DND-41 (cell line): ENCODE measurements at regions not wholly inside any gene's neighbourhood (a gene's known extent, or its start where the extent isn't known, plus 50 kb on each side); places are given as distances from the start of the nearest gene placed in this dataset.
"Not testable (repeated sequence)": the region's sequence is repeated elsewhere in the genome, so short reads cannot be mapped to it uniquely, and the experiment has no call there.

Source experiments
- EZH2 ChIP-seq: IDR thresholded peaks from 3 replicates; pipeline ENCODE4 v1.6.1; 2012; ENCODE audit warnings: borderline replicate concordance, low read depth, mild to moderate bottlenecking, moderate library complexity, low read length, inconsistent platforms; ENCODE audit not compliant: severe bottlenecking
- TF ChIP-seq, protein P1 (sequence below): IDR thresholded peaks from 2 replicates; pipeline ENCODE4 v1.5.1; 2012; ENCODE audit warnings: borderline replicate concordance, low read length, moderate library complexity, mild to moderate bottlenecking; ENCODE audit not compliant: poor library complexity, severe bottlenecking; ENCODE audit errors: extremely low read depth

DNA sequence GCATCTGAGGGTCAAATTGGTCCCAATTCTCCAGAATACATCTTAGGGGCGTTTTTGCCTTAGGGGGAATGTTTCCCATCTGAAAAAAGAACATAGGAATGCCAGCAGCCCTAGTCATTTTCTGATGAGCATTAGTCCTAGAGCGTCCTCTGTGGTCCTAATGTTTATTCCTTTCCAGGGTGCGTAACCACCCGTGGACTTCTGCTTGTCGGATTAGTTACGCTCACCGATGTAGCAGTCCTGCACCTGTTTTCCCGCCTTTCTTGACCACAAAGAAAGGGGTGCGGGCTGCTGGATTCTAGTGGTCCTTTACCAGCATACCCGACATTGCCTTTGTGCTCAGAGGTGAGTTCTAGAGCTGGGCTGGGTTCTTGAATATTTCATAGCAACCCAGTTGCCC is 91.3 kb upstream of the SMAD3 start:
- TF ChIP-seq EZH2: not testable (repeated sequence)
- TF ChIP-seq, protein P1, sequence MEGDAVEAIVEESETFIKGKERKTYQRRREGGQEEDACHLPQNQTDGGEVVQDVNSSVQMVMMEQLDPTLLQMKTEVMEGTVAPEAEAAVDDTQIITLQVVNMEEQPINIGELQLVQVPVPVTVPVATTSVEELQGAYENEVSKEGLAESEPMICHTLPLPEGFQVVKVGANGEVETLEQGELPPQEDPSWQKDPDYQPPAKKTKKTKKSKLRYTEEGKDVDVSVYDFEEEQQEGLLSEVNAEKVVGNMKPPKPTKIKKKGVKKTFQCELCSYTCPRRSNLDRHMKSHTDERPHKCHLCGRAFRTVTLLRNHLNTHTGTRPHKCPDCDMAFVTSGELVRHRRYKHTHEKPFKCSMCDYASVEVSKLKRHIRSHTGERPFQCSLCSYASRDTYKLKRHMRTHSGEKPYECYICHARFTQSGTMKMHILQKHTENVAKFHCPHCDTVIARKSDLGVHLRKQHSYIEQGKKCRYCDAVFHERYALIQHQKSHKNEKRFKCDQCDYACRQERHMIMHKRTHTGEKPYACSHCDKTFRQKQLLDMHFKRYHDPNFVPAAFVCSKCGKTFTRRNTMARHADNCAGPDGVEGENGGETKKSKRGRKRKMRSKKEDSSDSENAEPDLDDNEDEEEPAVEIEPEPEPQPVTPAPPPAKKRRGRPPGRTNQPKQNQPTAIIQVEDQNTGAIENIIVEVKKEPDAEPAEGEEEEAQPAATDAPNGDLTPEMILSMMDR: not testable (repeated sequence)
